ENCODE measurements at regions not wholly inside any gene's neighbourhood (a gene's known extent, or its start where the extent isn't known, plus 50 kb on each side); places are given as distances from the start of the nearest gene placed in this dataset.
"Not testable (repeated sequence)": the region's sequence is repeated elsewhere in the genome, so short reads cannot be mapped to it uniquely, and the experiment has no call there.

- DNase-seq (ENCODE audit: low read depth), result not testable (repeated sequence)
Observed at GRCh38 chr16:29130131-29130711, 145.4 kb downstream of the LAT start.

- not testable (repeated sequence) for DNase-seq (ENCODE audit: low read depth)
Observed at GRCh38 chr16:29129458-29130038, 144.7 kb downstream of the LAT start.

- DNase-seq (ENCODE audit: low read depth), result not testable (repeated sequence)
Observed at GRCh38 chr16:29128732-29129457, 144.0 kb downstream of the LAT start.

DNA sequence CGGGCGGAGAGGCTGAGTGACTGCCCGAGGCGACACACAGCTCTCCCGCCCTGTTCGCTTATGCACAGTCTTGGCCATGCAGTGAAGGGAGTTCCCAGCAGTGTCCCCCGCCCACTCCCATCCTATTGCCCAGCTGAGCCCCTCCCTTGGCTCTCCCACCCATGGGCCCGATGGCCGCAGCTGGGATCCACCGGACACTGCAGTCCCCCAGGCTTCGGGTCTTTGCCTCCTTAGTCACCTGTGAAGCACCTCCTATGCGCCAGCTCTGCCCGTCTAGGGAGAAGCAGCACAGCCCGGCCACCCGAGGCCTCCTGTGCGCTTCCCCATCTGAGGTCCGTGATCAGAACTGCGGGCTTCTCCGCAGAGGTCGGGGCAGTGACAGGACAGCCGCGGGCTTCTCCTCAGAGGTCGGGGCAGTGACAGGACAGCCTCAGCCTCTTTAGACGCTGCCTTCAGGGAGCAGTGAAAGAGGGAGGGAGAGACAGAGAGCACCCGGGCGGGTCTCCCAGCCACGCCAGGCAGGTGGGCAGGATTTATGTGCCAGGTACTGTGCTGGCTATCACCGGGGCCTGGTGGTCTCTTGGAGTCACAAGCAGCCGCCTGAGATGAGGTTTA is 143.1 kb downstream of the LAT start:
- DNase-seq (ENCODE audit: low read depth), result not testable (repeated sequence)

DNA sequence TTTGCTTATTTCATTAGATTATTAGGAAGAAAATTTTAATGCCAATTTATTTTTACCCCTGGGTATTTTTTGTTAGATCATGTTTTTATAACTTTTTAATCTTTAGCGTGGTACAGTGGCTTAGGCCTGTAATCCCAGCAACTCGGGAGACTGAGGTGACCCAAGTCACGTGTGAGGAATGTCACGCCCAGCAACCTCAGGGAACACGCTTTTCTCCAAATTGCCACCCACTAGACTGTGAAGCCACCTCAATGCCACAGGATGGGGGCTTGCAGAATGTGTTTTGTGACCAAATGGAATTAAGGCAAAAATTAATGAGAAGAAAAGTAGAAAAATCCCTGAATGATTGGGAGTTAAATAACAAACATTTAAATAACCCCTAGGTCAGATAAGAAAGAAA is 141.8 kb downstream of the LAT start:
- no peak for DNase-seq (ENCODE audit: low read depth)

GRCh38 chr16:29126057-29126494 is 141.2 kb downstream of the LAT start:
- DNase-seq (ENCODE audit: low read depth), result no peak

GRCh38 chr16:29124828-29125227 is 140.0 kb downstream of the LAT start:
- DNase-seq (ENCODE audit: low read depth), result no peak

DNA sequence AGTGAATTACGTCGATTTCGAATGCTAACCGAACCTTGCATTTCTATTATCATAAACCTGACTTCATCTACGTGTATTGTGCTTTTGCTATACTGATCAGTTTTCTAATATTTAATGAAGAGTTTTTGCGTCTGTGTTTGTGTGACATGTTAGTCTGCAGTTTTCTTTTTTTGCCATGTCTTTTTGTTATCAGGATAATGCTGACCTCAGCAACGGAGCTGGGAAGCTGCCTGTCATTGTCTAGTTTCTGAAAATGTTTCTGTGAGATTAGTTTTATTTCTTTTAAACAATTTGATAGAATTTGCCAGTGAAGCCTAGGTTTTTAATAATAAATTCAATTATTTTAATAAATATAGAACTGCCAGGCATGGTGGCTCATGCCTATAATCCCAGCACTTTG is 139.3 kb downstream of the LAT start:
- not testable (repeated sequence) for DNase-seq (ENCODE audit: low read depth)

- not testable (repeated sequence) for DNase-seq (ENCODE audit: low read depth)
Observed at GRCh38 chr16:29120680-29121079, 135.8 kb downstream of the LAT start.

DNA sequence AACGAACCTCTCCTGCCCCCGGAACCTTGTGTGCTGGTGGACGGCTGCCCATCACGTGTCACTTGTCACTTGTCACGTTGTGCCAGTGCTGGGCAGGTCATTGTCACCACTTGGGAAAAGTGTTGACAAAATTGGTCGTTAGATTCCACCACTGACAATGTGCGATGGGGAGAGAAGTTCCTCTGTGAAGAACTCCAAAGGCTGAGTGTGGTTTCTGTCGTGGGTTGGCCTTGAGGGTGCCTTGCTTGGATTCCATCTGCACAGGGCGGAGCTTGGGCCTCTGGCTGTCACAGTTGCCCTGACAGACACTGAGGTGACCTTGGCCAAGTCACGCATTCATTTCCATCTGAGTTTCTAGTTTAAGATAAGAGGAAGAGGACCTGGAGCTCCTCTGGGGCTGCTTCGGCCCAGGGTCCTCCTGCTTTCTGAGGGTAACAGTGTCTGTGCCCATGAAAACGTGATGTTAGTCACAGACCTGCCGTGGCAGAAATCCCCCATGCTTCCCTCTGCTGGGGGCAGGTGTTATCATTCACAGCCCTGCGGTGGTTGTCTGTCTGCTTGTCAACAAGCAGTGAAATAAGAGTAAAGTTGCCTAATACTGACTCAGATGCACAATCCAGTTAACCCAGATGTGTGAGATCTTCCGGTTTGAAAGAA is 133.6 kb downstream of the LAT start:
- peak; percentile 18 for DNase-seq (ENCODE audit: low read depth)

DNA sequence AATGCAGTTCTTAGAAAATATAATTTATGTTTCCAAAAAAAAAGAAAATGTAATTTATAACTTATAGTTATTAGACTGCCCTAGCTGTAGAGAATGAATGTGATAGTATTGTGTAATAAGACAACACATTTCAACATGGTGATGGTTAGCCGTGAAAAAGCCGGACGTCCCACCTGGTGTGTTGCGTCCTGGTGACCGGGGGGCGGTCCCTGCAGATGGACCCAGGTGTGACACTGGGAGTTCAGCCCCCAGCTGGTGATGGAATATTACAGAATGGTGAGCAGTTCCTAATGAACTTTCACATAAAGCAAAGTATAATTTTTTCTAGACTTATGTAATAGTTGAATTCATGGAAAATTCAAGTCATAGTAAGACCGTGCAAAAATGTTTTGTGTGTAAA is 132.8 kb downstream of the LAT start:
- DNase-seq (ENCODE audit: low read depth), result no peak

GRCh38 chr16:29116980-29117379 is 132.1 kb downstream of the LAT start:
- DNase-seq (ENCODE audit: low read depth), result no peak

DNA sequence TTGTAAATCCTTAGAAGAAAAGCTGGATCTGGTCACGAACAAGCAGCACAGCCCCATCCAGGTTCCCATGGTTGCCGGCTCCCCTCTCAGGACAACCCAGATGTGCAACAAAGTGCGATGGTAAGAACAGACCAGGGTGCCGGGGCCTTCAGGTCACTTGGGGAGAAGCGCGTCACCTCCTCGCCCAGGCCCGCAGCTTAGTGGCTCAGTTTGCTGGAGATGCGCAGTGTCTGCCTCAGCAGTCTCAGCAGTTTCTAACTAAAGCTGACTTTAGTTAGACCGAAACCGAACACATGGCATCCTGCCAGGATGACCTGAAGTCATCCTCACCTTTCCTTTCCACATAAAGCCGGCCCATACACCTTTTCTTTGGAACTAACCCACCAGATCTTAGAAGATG is 131.4 kb downstream of the LAT start:
- DNase-seq (ENCODE audit: low read depth), result not testable (repeated sequence)

GRCh38 chr16:29115802-29116141 is 130.9 kb downstream of the LAT start:
- DNase-seq (ENCODE audit: low read depth), result not testable (repeated sequence)

GRCh38 chr16:29114989-29115801 is 130.3 kb downstream of the LAT start:
- not testable (repeated sequence) for DNase-seq (ENCODE audit: low read depth)

DNA sequence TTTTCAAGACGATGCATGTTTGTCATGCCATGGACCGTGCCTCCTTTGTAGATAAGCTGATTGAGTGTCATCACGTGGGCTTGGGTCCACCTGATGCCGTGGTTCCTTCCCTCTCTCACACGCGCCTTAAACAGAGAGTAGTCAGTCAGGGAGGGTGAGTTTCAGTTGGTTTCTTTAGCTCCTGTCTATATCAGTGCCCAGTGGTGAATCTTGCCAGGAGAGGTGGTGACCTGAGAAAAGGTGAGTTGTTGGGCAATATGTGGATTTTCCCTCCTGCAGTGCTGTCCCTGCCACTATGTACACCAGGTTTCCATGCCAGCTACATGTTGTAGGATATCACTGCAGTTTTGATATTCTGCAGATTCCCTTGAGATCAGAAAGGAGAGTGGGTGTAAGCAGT is 129.7 kb downstream of the LAT start:
- DNase-seq (ENCODE audit: low read depth), result no peak

DNA sequence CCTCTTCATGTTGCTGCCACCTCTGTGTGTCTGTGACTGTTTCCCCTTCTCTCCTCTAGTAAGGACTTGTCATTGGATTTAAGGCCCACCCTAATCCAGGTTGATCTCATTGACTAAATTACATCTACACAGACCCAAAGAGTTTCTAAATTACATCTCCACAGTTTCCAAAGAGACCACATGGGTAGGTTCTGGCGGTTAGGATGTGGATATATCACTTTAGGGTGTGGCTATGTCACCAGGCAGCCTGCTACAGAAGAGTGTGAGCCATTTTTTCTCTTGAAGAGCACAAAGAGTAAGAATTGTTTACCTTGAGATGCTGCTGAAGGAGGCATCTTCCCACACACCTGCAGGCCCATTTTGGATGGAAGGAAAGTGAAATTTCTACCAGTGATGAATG is 128.6 kb downstream of the LAT start:
- DNase-seq (ENCODE audit: low read depth), result not testable (repeated sequence)

GRCh38 chr16:29112755-29113347 is 128.0 kb downstream of the LAT start:
- DNase-seq (ENCODE audit: low read depth), result no peak

DNA sequence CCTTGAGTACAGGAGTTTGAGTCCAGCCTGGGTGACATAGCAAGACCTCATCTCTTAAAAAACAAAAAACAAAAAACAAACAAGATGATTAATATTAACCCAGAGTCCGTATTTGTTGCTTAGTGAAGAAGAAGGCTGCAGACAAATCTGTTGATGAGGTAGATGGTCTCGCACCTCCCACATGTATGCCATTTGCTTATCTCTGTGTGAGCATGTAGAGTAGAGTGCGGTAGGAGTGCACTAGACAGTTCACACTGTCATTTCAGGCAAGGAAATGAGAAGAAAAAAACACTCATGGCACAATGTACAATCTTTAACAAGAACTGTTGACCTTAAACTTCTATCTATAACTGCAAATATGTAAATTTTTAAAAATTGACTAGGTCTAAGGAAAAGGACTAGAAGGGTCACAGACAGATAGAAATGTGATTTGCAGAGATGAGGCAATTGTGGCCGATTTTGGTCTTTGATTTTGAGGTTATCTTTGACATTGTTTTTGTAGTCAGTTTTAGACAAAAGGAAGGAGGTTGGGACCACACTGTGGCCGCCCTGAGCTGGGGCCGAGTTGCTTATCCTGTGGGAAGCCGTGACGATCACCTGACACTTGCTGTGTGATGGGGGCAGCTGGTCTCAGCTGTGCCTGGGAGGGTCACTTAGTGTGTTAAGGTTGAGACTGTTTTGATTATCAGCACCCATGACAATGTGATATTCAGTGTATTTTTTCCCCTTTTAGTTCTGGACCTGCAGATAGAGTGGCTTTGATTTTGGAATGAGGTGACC is 127.2 kb downstream of the LAT start:
- DNase-seq (ENCODE audit: low read depth), result not testable (repeated sequence)

- DNase-seq (ENCODE audit: low read depth), result no peak
Observed at GRCh38 chr16:29111421-29111820, 126.6 kb downstream of the LAT start.
